GM12873 (cell line): ENCODE measurements at regions not wholly inside any gene's neighbourhood (a gene's known extent, or its start where the extent isn't known, plus 50 kb on each side); places are given as distances from the start of the nearest gene placed in this dataset.

Experiments
- CTCF ChIP-seq: IDR thresholded peaks from 2 replicates; pipeline ENCODE4 v1.5.1; 2012; ENCODE audit warnings: low read depth, mild to moderate bottlenecking, moderate library complexity, low read length, control low read depth; ENCODE audit not compliant: insufficient read depth; ENCODE audit errors: missing control alignments

GRCh38 chr7:156237614-156238013 is 403.0 kb upstream of the RNF32 start:
- TF ChIP-seq CTCF: no peak

- TF ChIP-seq CTCF: no peak
Observed at GRCh38 chr7:156236936-156237599, 403.5 kb upstream of the RNF32 start.

- no peak for TF ChIP-seq CTCF
Observed at GRCh38 chr7:156236181-156236889, 404.2 kb upstream of the RNF32 start.

- TF ChIP-seq CTCF: no peak
Observed at GRCh38 chr7:156234666-156235494, 405.7 kb upstream of the RNF32 start.

- TF ChIP-seq CTCF: no peak
Observed at GRCh38 chr7:156234192-156234591, 406.4 kb upstream of the RNF32 start.

- TF ChIP-seq CTCF: no peak
Observed at GRCh38 chr7:156232931-156233705, 407.5 kb upstream of the RNF32 start.

GRCh38 chr7:156230576-156230975 is 410.0 kb upstream of the RNF32 start:
- TF ChIP-seq CTCF: no peak
